Caco-2 (cell line): ENCODE measurements at regions not wholly inside any gene's neighbourhood (a gene's known extent, or its start where the extent isn't known, plus 50 kb on each side); places are given as distances from the start of the nearest gene placed in this dataset.

Experiments used
- BruUV-seq: library from RNA; stranded (reverse); fragments of 400-500 nt; replicated peaks from 2 replicates; lab custom pipeline; 2021; lab: Mats Ljungman, UMichigan
- CTCF ChIA-PET: fragments of 300-600 bp; sonication (Branson Sonifier 250); formaldehyde crosslinking; loops from one replicate; lab custom pipeline; 2022; ENCODE audit warnings: antibody characterized with exemption; lab: Charles Lee
- POLR2A ChIA-PET: fragments of 300-600 bp; sonication (Branson Sonifier 250); formaldehyde crosslinking; loops from one replicate; lab custom pipeline; 2022; ENCODE audit warnings: antibody characterized with exemption; lab: Charles Lee
- DNase-seq, 2 experiments: peaks; one replicate each; pipeline versions ENCODE4 v3.0.0 to v3.0.0-alpha.2; 2020 to 2022
- H3K27me3 ChIP-seq: replicated peaks from 2 replicates; pipeline ENCODE4 v1.6.0; 2011; ENCODE audit warnings: low read length; ENCODE audit not compliant: control insufficient read depth, insufficient read depth
- H3K36me3 ChIP-seq: 2 replicates; pipeline ENCODE4 v1.5.1; 2011; ENCODE audit warnings: low read length; ENCODE audit not compliant: control insufficient read depth, insufficient read depth
- H3K4me1 ChIP-seq: fragments of 250-450 bp; sonication (Bioruptor Pico); 2 replicates; pipeline ENCODE4 v1.5.1; 2020; ENCODE audit warnings: mild to moderate bottlenecking
- H3K4me3 ChIP-seq: 2 replicates; pipeline ENCODE4 v1.5.1; 2011; ENCODE audit warnings: low read depth, mild to moderate bottlenecking, control low read depth, low read length
- H3K9me3 ChIP-seq: fragments of 250-450 bp; sonication (Bioruptor Pico); 2 replicates; pipeline ENCODE4 v1.5.1; 2020; ENCODE audit warnings: mild to moderate bottlenecking, moderate library complexity
- H3K27ac Mint-ChIP-seq: one replicate; pipeline ENCODE4 v1.8.0; 2022; ENCODE audit warnings: mixed read lengths; ENCODE audit not compliant: unreplicated experiment
- H3K27me3 Mint-ChIP-seq: one replicate; pipeline ENCODE4 v1.8.0; 2022; ENCODE audit warnings: mixed read lengths; ENCODE audit not compliant: insufficient read depth, unreplicated experiment
- H3K36me3 Mint-ChIP-seq: one replicate; pipeline ENCODE4 v1.8.0; 2022; ENCODE audit warnings: mild to moderate bottlenecking, mixed read lengths; ENCODE audit not compliant: insufficient read depth, unreplicated experiment
- H3K4me1 Mint-ChIP-seq: one replicate; pipeline ENCODE4 v1.8.0; 2022; ENCODE audit warnings: low read depth, mixed read lengths; ENCODE audit not compliant: unreplicated experiment
- H3K4me3 Mint-ChIP-seq: one replicate; pipeline ENCODE4 v1.8.0; 2022; ENCODE audit warnings: mild to moderate bottlenecking, moderate library complexity, mixed read lengths; ENCODE audit not compliant: unreplicated experiment
- H3K9me3 Mint-ChIP-seq: one replicate; pipeline ENCODE4 v1.8.0; 2022; ENCODE audit warnings: mixed read lengths; ENCODE audit not compliant: unreplicated experiment
- intact Hi-C: fragments of 100-400 bp; cut with micrococcal nuclease; formaldehyde crosslinking; loops from one replicate; pipeline ENCODE4 v1.10.0; 2022; ENCODE audit not compliant: unreplicated experiment
- TF ChIP-seq, protein P1 (sequence below), 2 experiments: fragments of 200-600 bp in 1 of 2; IDR thresholded peaks; 1 replicate in 1 of 2; 2 replicates in 1 of 2; pipeline versions ENCODE4 v1.5.1 to v1.8.0; 2011 to 2022; ENCODE audit warnings: antibody characterized with exemption in 1 of 2, control low read depth in 1 of 2, inconsistent platforms in 1 of 2, low read depth in 1 of 2, low read length in 1 of 2, mild to moderate bottlenecking in 1 of 2, moderate library complexity in 1 of 2; ENCODE audit not compliant: insufficient read depth in 1 of 2, severe bottlenecking in 1 of 2, unreplicated experiment in 1 of 2

DNA sequence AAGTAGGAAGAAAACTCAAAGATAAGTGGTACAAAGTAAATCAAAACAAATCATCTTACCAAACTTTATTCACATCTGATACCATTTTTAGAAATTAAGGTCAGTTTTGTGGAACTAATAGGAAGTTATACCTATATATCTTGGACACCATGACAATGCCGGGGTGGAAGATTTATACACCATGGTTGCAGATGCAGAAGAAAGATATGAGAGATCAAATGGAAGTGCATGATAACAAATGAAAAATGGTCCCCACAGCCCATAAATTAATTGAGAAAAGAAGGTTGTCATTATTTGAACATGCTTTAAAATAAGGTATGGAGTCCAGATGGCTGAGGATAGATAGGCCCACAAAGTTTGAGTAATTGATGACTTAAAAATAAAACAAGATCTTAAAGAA is 276.8 kb downstream of the TSHZ3 start:
- Histone ChIP-seq H3K4me1 (no peaks in the 10 kb centered on the region), H3K36me3 (no peaks in the 10 kb centered on the region), H3K4me3 (no peak overlapping the region), H3K27me3 (no peaks in the 10 kb centered on the region), H3K9me3 (no peaks in the 10 kb centered on the region)
- no TSS peak for BruUV-seq
- peaks cover 23% of the 10 kb centered on the region for H3K27me3 Mint-ChIP-seq
- intact Hi-C loops = no loop called here
- no peak overlapping the region for H3K4me3 Mint-ChIP-seq
- H3K36me3 Mint-ChIP-seq = no peaks in the 10 kb centered on the region
- TF ChIP-seq, protein P1, sequence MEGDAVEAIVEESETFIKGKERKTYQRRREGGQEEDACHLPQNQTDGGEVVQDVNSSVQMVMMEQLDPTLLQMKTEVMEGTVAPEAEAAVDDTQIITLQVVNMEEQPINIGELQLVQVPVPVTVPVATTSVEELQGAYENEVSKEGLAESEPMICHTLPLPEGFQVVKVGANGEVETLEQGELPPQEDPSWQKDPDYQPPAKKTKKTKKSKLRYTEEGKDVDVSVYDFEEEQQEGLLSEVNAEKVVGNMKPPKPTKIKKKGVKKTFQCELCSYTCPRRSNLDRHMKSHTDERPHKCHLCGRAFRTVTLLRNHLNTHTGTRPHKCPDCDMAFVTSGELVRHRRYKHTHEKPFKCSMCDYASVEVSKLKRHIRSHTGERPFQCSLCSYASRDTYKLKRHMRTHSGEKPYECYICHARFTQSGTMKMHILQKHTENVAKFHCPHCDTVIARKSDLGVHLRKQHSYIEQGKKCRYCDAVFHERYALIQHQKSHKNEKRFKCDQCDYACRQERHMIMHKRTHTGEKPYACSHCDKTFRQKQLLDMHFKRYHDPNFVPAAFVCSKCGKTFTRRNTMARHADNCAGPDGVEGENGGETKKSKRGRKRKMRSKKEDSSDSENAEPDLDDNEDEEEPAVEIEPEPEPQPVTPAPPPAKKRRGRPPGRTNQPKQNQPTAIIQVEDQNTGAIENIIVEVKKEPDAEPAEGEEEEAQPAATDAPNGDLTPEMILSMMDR (IDR thresholded peaks at IDR 0.05; ENCODE audit: insufficient read depth in 1 of 2, low read depth in 1 of 2, low read length in 1 of 2, severe bottlenecking in 1 of 2, unreplicated experiment in 1 of 2) = no peak
- H3K27ac Mint-ChIP-seq = no peak overlapping the region
- no peaks in the 10 kb centered on the region for H3K9me3 Mint-ChIP-seq
- no peaks in the 10 kb centered on the region for H3K4me1 Mint-ChIP-seq
- DNase-seq = no peak
- CTCF ChIA-PET = no interaction called here
- POLR2A ChIA-PET = no interaction called here

DNA sequence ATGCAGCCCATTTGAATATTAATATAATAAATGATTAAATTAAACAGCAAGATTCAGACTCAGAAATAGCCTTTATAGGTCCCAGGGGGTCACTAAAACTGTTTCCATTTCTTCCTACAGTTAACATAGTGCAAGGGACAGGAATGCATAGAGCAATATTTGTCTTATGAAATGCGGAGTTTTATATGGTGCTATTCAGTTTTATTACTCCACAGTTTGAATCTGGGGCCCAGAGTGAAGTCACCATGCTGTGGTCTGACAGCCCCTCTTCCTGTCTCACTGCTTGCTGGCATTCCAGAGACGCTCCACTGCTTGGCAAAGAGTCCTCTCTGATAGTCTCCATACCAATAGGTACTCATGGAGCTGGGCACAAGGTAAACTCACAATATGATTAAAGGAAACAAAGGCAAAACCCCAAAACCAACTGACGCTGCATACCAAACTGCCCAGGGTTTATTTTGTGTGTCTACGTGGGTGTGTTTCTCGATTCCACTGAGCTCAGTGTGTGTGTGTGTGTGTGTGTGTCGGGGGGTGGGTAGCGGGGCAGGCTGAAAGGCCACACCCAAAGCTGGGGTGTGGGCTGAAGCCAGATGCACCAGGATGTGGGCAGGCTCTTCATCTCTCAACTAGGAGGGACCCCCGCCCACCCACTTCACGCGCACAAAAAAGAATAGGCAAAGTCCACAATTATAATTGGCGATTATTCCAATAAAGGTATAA is 277.9 kb downstream of the TSHZ3 start:
- H3K36me3 Mint-ChIP-seq = no peaks in the 10 kb centered on the region
- BruUV-seq = no TSS peak
- intact Hi-C loops = no loop called here
- no peak for DNase-seq
- H3K4me3 Mint-ChIP-seq = no peak overlapping the region
- Histone ChIP-seq H3K4me3 (no peak overlapping the region), H3K27me3 (no peaks in the 10 kb centered on the region), H3K9me3 (no peaks in the 10 kb centered on the region), H3K36me3 (no peaks in the 10 kb centered on the region), H3K4me1 (no peaks in the 10 kb centered on the region)
- TF ChIP-seq, protein P1 (IDR thresholded peaks at IDR 0.05; ENCODE audit: insufficient read depth in 1 of 2, low read depth in 1 of 2, low read length in 1 of 2, severe bottlenecking in 1 of 2, unreplicated experiment in 1 of 2) = no peak
- H3K27me3 Mint-ChIP-seq = peaks cover 23% of the 10 kb centered on the region
- H3K4me1 Mint-ChIP-seq = no peaks in the 10 kb centered on the region
- ChIA-PET POLR2A (no interaction called here), CTCF (no interaction called here)
- H3K9me3 Mint-ChIP-seq = no peaks in the 10 kb centered on the region
- no peak overlapping the region for H3K27ac Mint-ChIP-seq

DNA sequence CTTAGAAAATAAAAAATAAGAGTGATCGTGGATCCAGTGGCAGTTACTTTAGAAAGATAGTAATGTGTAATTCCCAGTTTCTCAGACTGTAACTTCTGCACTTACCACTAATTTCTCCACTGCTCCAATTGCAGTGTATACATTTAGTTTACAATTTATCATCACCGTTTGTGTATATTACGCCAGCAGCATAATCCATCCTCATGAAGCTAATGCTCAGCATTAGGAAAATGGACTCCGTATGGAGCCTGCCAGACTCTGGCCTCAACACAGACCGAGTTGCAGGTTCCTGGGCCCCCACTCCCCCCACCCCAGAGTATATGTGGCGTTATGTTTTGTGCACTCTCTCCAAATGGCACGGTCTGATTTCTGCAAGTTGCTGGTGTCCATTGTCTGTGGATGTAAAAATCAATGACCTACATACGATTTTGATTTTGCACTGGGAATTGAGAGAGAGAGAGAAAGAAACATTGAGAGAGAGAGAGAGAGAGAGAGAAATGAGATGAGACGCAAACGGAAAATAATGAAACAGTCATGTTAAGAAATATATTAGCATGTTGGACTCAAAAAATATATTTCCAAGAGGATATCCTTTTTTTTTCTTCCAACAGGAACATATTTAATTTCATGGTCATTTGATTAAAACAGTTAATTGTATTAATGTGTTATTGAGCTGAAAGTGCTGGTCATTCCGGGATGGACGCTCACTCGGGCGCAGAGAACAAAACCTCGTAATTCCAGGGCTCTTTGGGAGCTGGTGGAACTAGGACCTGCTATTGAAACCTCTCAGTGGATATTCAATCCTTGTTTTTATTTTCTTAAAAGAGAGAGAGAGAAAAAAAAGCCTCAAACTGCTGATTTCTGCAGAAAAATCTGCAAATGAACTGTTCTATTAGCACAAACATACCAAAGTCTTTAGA is 278.8 kb downstream of the TSHZ3 start:
- POLR2A ChIA-PET = no interaction called here
- H3K9me3 Mint-ChIP-seq = no peaks in the 10 kb centered on the region
- no peak for DNase-seq

More for the DNA sequence above, 278.8 kb downstream of the TSHZ3 start:
- intact Hi-C loops = no loop called here
- no peak overlapping the region for H3K27ac Mint-ChIP-seq
- no peaks in the 10 kb centered on the region for H3K36me3 Mint-ChIP-seq
- no peaks in the 10 kb centered on the region for H3K36me3 ChIP-seq
- TF ChIP-seq, protein P1 (IDR thresholded peaks at IDR 0.05; ENCODE audit: insufficient read depth in 1 of 2, low read depth in 1 of 2, low read length in 1 of 2, severe bottlenecking in 1 of 2, unreplicated experiment in 1 of 2) = no peak
- peaks cover 23% of the 10 kb centered on the region for H3K27me3 Mint-ChIP-seq
- no TSS peak for BruUV-seq
- H3K4me1 ChIP-seq = no peaks in the 10 kb centered on the region
- H3K9me3 ChIP-seq = no peaks in the 10 kb centered on the region
- no peaks in the 10 kb centered on the region for H3K27me3 ChIP-seq
- no peak overlapping the region for H3K4me3 Mint-ChIP-seq
- no peaks in the 10 kb centered on the region for H3K4me1 Mint-ChIP-seq
- no peak overlapping the region for H3K4me3 ChIP-seq
- CTCF ChIA-PET = no interaction called here
